ENCODE measurements at regions not wholly inside any gene's neighbourhood (a gene's known extent, or its start where the extent isn't known, plus 50 kb on each side); places are given as distances from the start of the nearest gene placed in this dataset.
A peak's percentile ranks its signal among the peaks of the same experiment; 100 is the strongest.

GRCh38 chr12:107226126-107226525 lies 132.8 kb upstream of the CRY1 start:
- no peak for DNase-seq

- no peak for DNase-seq
Observed at GRCh38 chr12:107228076-107228475, 134.7 kb upstream of the CRY1 start.

GRCh38 chr12:107229827-107230226 lies 136.5 kb upstream of the CRY1 start:
- DNase-seq = no peak

GRCh38 chr12:107231303-107231702 lies 138.0 kb upstream of the CRY1 start:
- DNase-seq = no peak

GRCh38 chr12:107233551-107233950 lies 140.2 kb upstream of the CRY1 start:
- no peak for DNase-seq

GRCh38 chr12:107235600-107235999 lies 142.3 kb upstream of the CRY1 start:
- no peak for DNase-seq

DNA sequence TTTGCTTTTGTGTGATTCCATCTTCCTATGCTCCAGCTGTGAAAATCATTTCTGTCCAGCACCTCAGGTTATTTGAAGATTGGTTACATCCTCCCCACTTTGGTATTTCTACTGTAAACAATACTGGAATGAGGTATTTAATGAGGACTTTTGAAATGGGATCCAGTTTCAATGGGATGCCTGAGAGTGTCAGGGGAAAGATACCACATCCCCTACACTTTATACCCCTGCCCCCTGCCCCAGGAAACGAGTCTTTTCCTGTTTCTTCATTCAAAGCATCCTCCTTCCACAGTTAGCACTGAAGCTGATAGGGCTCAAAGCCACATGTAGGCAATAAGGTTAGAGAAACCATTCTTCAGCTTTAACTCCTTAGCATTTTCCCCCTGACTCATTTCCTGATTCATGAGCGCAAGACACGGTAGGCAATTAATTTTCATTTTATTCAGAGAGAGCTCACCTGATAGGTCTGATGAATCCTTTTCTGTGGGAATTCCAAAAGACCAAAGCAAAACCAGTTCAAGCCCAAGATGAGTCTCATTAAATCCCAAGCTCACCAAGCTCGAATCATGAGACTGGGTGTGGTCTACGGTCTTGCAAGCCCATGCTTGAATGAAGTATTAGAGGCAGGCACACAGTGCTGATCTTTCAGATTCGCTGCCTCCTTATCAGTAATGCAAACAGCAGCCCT lies 143.6 kb upstream of the CRY1 start:
- DNase-seq = no peak

DNA sequence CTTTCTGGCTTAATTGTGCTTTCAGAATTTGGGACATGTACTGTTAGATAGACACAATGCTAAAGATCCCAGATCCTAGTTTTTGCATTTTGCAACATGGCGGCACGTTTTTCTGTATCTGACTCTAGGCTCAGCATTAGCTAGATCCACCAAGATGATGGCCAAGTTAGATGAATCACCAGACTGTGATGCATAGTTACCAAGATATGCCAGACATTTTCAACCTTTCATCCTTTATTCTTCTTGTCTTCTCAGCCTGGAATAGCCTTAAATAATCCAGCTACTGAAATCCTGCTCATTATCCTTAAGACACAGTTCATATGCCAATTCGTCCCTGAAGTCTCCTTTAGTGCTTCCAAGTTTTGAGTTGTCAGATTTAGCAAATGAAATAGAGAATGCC lies 144.9 kb upstream of the CRY1 start:
- DNase-seq = no peak

DNA sequence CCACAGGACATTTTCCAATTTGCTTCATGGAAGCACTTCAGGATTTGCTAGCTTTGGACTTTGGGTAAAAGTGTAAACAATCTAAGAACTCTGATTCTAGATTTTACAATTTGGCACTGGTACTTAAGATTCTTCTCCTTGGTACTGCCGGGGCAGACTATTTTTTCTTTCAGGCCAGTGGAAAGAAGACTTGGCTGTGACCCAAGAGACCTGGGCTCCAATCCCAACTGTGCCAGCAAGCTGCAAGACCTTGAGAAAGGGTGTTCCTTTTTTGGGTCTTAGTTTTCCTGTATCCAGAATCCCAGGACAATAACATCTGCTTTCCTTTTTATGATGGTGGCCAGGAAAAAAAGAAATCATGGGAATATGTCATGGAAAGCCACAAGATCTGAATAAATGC lies 148.1 kb upstream of the CRY1 start:
- DNase-seq = no peak

- DNase-seq = no peak
Observed at GRCh38 chr12:107242189-107242588, 148.8 kb upstream of the CRY1 start.

DNA sequence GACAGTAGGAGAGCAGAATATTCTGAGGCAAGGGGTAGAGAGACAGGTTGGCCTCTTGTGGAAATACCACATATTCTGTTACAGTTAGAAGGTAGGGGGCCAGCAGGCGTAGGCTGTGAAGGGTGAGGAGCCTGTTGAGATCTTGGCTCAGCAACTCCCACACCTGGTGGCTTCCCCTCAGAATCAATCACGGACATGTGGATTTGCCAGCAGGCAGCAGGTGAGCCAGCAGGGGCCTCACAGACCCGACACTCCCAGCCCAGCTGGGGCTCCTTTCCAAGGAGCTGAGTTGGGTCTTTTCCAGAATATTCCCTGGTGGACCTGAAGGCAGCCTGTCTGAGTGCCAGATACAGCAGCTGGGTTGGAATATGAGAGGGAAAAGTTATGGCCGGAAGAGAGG lies 150.0 kb upstream of the CRY1 start:
- DNase-seq = no peak

- DNase-seq = no peak
Observed at GRCh38 chr12:107244584-107244983, 151.2 kb upstream of the CRY1 start.

DNA sequence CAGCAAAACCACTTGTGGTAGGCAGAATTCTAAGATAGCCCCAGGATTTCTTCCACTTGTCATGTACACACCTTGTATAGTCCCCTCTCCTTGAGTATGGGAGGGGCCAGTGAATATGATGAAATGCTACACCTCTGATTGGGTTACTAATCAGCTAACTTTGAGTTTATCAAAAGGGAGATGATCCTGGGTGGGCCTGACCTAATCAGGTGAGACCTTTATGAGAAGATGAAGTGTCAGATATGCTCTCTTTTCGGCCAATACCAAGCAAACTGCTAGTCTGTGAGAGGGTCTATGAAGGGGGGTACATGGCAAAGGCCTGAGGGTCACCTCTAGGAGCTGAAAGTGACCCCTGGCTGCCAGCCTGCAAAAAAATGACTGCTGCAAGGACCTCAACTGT lies 154.3 kb upstream of the CRY1 start:
- DNase-seq = no peak

- DNase-seq = no peak
Observed at GRCh38 chr12:107248187-107248586, 154.8 kb upstream of the CRY1 start.

DNA sequence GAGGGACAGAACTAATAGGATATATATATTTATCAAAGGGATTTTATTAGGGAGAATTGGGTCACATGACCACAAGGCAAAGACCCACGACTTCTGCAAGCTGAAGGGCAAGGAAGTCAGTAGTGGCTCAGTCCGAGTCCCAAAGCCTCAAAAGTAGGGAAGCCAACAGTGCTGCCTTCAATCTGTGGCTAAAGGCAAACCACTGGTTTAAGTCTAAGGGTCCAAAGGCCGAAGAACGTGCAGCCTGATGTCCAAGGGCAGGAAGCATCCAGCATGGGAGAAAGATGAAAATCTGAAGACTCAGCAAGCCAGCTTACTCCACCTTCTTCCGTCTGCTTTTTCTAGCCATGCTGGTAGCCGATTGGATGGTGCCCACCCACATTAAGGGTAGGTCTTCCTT lies 157.9 kb upstream of the CRY1 start:
- DNase-seq = no peak

DNA sequence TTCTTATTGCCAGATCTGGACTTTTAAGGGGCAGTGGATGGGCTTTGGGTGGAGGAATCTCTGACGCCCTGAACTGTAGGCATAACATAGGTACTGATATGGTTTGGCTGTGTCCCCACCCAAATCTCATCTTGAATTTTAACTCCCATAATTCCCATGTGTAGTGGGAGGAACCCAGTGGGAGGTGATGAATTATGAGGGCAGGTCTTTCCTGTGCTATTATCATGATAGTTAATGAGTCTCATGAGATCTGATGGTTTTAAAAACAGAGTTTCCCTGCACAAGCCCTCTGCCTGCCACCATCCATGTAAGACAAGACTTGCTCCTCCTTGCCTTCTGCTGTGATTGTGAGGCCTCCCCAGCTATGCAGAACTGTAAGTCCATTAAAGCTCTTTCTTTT lies 160.0 kb upstream of the CRY1 start:
- no peak for DNase-seq

DNA sequence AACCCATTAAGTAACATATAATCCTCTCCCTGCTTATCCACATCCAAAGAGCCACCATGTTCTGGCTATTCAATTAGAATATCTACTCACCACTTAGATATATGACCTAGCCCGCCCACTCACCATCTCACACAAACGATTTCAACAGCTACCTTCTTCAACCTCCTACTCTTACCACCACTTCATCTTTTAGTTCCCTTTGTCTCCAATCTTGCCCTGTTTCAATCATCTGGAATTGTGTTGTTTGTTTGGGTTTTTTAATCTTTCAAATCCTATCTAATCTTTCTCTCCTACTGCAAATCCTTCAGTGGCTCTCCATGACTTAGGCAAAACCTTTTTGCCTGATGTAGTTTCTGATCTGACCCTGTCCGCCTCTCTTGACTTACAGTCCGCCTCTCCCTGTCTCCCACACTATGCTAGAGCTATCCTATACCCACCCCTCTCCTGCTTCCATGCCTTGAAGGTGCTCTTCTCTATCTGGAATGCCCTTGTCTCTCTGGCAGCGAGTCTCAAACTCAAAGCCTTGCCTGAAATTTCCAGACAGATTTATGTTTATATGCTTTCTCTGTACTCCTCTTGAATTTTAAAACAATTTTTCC lies 161.0 kb upstream of the CRY1 start:
- no peak for DNase-seq

DNA sequence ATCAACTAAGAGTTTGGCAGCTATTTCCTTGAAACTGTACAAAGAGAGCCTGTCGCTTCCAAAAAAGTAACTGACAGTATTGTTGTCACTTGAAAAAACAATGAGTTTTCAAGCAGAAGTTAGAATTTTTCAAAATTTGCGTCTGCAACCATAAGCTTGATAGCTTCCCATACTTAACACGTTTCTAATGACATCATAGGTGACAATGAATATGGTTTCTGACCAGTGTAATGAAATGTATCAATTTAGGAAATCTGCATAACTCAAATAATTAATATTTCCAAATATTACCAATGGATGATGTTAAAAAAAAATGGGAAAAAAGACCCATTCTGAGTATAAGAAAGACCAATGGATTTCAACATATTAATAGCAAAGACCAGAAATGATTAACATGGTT lies 165.4 kb upstream of the CRY1 start:
- no peak for DNase-seq

- no peak for DNase-seq
Observed at GRCh38 chr12:107263980-107264379, 170.6 kb upstream of the CRY1 start.

GRCh38 chr12:107264667-107265066 lies 171.3 kb upstream of the CRY1 start:
- DNase-seq = no peak

- no peak for DNase-seq
Observed at GRCh38 chr12:107267604-107268003, 174.3 kb upstream of the CRY1 start.

DNA sequence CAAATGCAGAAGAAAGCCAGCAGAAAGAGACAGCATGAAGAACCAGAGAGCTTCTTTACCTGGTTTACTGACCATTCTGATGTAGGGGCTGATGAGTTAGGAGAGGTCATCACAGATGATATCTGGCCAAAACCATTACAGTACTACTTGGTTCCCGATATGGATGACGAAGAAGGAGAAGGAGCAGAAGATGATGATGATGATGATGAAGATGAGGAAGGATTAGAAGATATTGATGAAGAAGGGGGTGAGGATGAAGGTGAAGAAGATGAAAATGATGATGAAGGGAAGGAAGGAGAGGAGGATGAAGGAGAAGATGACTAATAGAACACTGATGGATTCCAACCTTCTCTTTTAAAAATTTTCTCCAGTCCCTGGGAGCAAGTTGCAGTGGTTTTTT lies 178.2 kb upstream of the CRY1 start:
- DNase-seq = no peak

GRCh38 chr12:107275530-107275929 lies 182.2 kb upstream of the CRY1 start:
- DNase-seq = no peak

DNA sequence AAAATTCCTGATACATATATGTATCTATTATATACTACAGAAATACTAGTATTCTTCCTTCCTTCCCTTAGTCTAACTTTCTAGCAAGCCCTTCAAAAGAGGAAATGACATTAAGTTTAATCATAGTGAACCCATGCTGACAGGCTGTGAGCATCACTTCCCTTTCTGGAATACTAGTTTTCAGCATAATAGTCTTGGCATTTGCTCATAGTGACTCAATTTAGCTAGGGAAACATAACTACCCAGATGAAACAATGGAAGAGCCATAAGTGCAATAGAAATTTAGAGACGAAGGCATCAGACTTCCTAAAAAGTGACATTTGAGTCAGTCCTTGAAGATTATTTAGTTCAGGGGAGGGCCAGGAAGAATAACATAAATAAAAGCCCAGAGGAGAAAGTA lies 184.5 kb upstream of the CRY1 start:
- peak; percentile 78 for DNase-seq

GRCh38 chr12:107282628-107283027 lies 189.3 kb upstream of the CRY1 start:
- peak in 1 of 2 donors; percentile 8 for DNase-seq

All from inflammatory macrophage treated with lipopolysaccharide for 1 hour (primary cell).